HEK293 (cell line): ENCODE measurements at regions not wholly inside any gene's neighbourhood (a gene's known extent, or its start where the extent isn't known, plus 50 kb on each side); places are given as distances from the start of the nearest gene placed in this dataset.

Source experiments
- CTCF ChIA-PET: fragments of 350-600 bp; formaldehyde crosslinking; extraction: SDS; loops from one replicate; lab custom pipeline; 2021; ENCODE audit warnings: antibody characterized with exemption; lab: Yijun Ruan, JAX
- POLR2A ChIA-PET: fragments of 300-600 bp; formaldehyde crosslinking; extraction: SDS; loops from one replicate; lab custom pipeline; 2020; ENCODE audit warnings: antibody characterized with exemption, inconsistent platforms; lab: Yijun Ruan, JAX
- H3K27ac ChIP-seq: fragments of 200-500 bp; sonication (Bioruptor generic); 2 replicates; pipeline ENCODE4 v1.5.1; 2014; ENCODE audit warnings: low read depth, low read length, control low read depth, inconsistent platforms; ENCODE audit errors: extremely low read depth
- H3K36me3 ChIP-seq, 2 experiments: fragments of 200-500 bp in 1 of 2; sonication (Bioruptor generic) in 1 of 2; 1 replicate in 1 of 2; 2 replicates in 1 of 2; pipeline ENCODE4 v1.5.1; 2014 to 2017; ENCODE audit warnings: inconsistent platforms in 2 of 2, low read length in 2 of 2; ENCODE audit not compliant: control insufficient read depth in 2 of 2, insufficient read depth in 1 of 2
- H3K4me1 ChIP-seq: fragments of 200-500 bp; sonication (Bioruptor generic); 2 replicates; pipeline ENCODE4 v1.5.1; 2014; ENCODE audit warnings: mild to moderate bottlenecking, low read length, inconsistent platforms; ENCODE audit not compliant: control insufficient read depth, insufficient read depth
- H3K4me3 ChIP-seq: 2 replicates; pipeline ENCODE4 v1.5.1; 2011; ENCODE audit warnings: low read depth, mild to moderate bottlenecking, control low read depth, low read length, moderate library complexity
- H3K9me3 ChIP-seq: fragments of 200-500 bp; sonication (Bioruptor generic); 2 replicates; pipeline ENCODE4 v1.5.1; 2014; ENCODE audit warnings: low read depth, low read length, inconsistent platforms; ENCODE audit not compliant: control insufficient read depth, insufficient read depth
- GLIS1 ChIP-seq: fragments of 450-650 bp; formaldehyde crosslinking; IDR thresholded peaks from 2 replicates; pipeline ENCODE4 v1.5.1; 2016; ENCODE audit warnings: missing biosample characterization, missing genetic modification characterization
- INSM2 ChIP-seq: fragments of 450-650 bp; formaldehyde crosslinking; IDR thresholded peaks from 2 replicates; pipeline ENCODE4 v1.5.1; 2016; ENCODE audit warnings: missing biosample characterization, missing genetic modification characterization
- KLF10 ChIP-seq: fragments of 450-650 bp; IDR thresholded peaks from 2 replicates; pipeline ENCODE4 v1.5.1; 2018; ENCODE audit warnings: missing biosample characterization, mild to moderate bottlenecking, missing genetic modification characterization
- PRDM1 ChIP-seq: fragments of 450-650 bp; formaldehyde crosslinking; IDR thresholded peaks from 2 replicates; pipeline ENCODE4; 2016; ENCODE audit warnings: missing biosample characterization, missing genetic modification characterization
- WT1 ChIP-seq: fragments of 450-650 bp; formaldehyde crosslinking; IDR thresholded peaks from 2 replicates; pipeline ENCODE4 v1.5.1; 2016; ENCODE audit warnings: missing biosample characterization, missing genetic modification characterization
- YY2 ChIP-seq: fragments of 450-650 bp; formaldehyde crosslinking; IDR thresholded peaks from 2 replicates; pipeline ENCODE4 v1.5.1; 2016; ENCODE audit warnings: missing biosample characterization, missing genetic modification characterization
- ZBTB6 ChIP-seq: fragments of 450-650 bp; formaldehyde crosslinking; IDR thresholded peaks from 2 replicates; pipeline ENCODE4 v1.5.1; 2017; ENCODE audit warnings: missing biosample characterization, missing genetic modification characterization
- ZNF133 ChIP-seq: fragments of 450-650 bp; formaldehyde crosslinking; IDR thresholded peaks from 2 replicates; pipeline ENCODE4 v1.5.1; 2016; ENCODE audit warnings: missing biosample characterization, missing genetic modification characterization
- ZNF19 ChIP-seq: fragments of 450-650 bp; formaldehyde crosslinking; IDR thresholded peaks from 2 replicates; pipeline ENCODE4; 2016; ENCODE audit warnings: missing biosample characterization, missing genetic modification characterization, low read depth
- ZNF2 ChIP-seq: fragments of 450-650 bp; formaldehyde crosslinking; IDR thresholded peaks from 2 replicates; pipeline ENCODE4 v1.5.1; 2016; ENCODE audit warnings: missing biosample characterization, missing genetic modification characterization
- ZNF239 ChIP-seq: fragments of 450-650 bp; formaldehyde crosslinking; IDR thresholded peaks from 2 replicates; pipeline ENCODE4 v1.5.1; 2016; ENCODE audit warnings: missing biosample characterization, missing genetic modification characterization
- ZNF280C ChIP-seq: fragments of 450-650 bp; formaldehyde crosslinking; IDR thresholded peaks from 2 replicates; pipeline ENCODE4 v1.5.1; 2016; ENCODE audit warnings: missing biosample characterization, missing genetic modification characterization
- ZNF292 ChIP-seq: fragments of 450-650 bp; formaldehyde crosslinking; IDR thresholded peaks from 2 replicates; pipeline ENCODE4 v1.5.1; 2016; ENCODE audit warnings: low read depth, missing biosample characterization, missing genetic modification characterization, borderline replicate concordance
- ZNF311 ChIP-seq: fragments of 450-650 bp; formaldehyde crosslinking; IDR thresholded peaks from 2 replicates; pipeline ENCODE4 v1.5.1; 2017; ENCODE audit warnings: missing biosample characterization, missing genetic modification characterization, borderline replicate concordance
- ZNF416 ChIP-seq: fragments of 450-650 bp; formaldehyde crosslinking; IDR thresholded peaks from 2 replicates; pipeline ENCODE4 v1.5.1; 2016; ENCODE audit warnings: missing biosample characterization, missing genetic modification characterization
- ZNF48 ChIP-seq: fragments of 450-650 bp; formaldehyde crosslinking; IDR thresholded peaks from 2 replicates; pipeline ENCODE4 v1.5.1; 2016; ENCODE audit warnings: missing biosample characterization, missing genetic modification characterization
- ZNF510 ChIP-seq: fragments of 450-650 bp; formaldehyde crosslinking; IDR thresholded peaks from 2 replicates; pipeline ENCODE4 v1.5.1; 2018; ENCODE audit warnings: mild to moderate bottlenecking, missing genetic modification characterization, missing biosample characterization; ENCODE audit not compliant: insufficient replicate concordance
- ZNF560 ChIP-seq: fragments of 450-650 bp; formaldehyde crosslinking; IDR thresholded peaks from 2 replicates; pipeline ENCODE4 v1.5.1; 2017; ENCODE audit warnings: missing biosample characterization, missing genetic modification characterization, borderline replicate concordance
- ZNF701 ChIP-seq: fragments of 450-650 bp; formaldehyde crosslinking; IDR thresholded peaks from 2 replicates; pipeline ENCODE4 v1.5.1; 2016; ENCODE audit warnings: missing biosample characterization, missing genetic modification characterization
- ZNF830 ChIP-seq: fragments of 450-650 bp; IDR thresholded peaks from 2 replicates; pipeline ENCODE4 v1.5.0; 2018; ENCODE audit warnings: missing biosample characterization, missing genetic modification characterization, low read depth, mild to moderate bottlenecking, moderate library complexity
- ZSCAN5A ChIP-seq: fragments of 450-650 bp; formaldehyde crosslinking; IDR thresholded peaks from 2 replicates; pipeline ENCODE4 v1.5.1; 2016; ENCODE audit warnings: missing biosample characterization, missing genetic modification characterization

GRCh38 chr2:184449760-184450159 lies 148.6 kb upstream of the ZNF804A start (continued):
- TF ChIP-seq ZBTB6 (tag by site-specific recombination), result no peak
- TF ChIP-seq ZNF292 (tag by site-specific recombination), result no peak
- TF ChIP-seq ZNF239 (tag by site-specific recombination), result no peak
- no peak for TF ChIP-seq ZNF701 (tag by site-specific recombination)

GRCh38 chr2:184452907-184453306 lies 145.4 kb upstream of the ZNF804A start:
- CTCF ChIA-PET, result interaction anchor here (0.6 kb wide), 1 partner anchor 14 kb away, joined by 3 read pairs; no protein-coding TSS in a partner anchor

GRCh38 chr2:184455624-184456023 lies 142.7 kb upstream of the ZNF804A start:
- H3K9me3 ChIP-seq, result no peaks in the 10 kb centered on the region
- no peak overlapping the region for H3K4me3 ChIP-seq
- no peaks in the 10 kb centered on the region for H3K36me3 ChIP-seq
- POLR2A ChIA-PET, result no interaction called here
- CTCF ChIA-PET, result no interaction called here
- no peaks in the 10 kb centered on the region for H3K4me1 ChIP-seq
- H3K27ac ChIP-seq, result no peak overlapping the region
- TF ChIP-seq YY2 (no peak), ZNF830 (tag by site-specific recombination) (no peak), ZNF311 (tag by site-specific recombination) (no peak), ZNF48 (tag by site-specific recombination) (no peak), WT1 (tag by site-specific recombination) (no peak), ZSCAN5A (no peak), ZNF133 (no peak), ZNF560 (tag by site-specific recombination) (no peak)

More at GRCh38 chr2:184452907-184453306, 145.4 kb upstream of the ZNF804A start:
- Histone ChIP-seq H3K4me1 (no peaks in the 10 kb centered on the region), H3K36me3 (no peaks in the 10 kb centered on the region), H3K4me3 (no peak overlapping the region), H3K27ac (no peak overlapping the region), H3K9me3 (no peaks in the 10 kb centered on the region)
- TF ChIP-seq PRDM1 (tag by site-specific recombination), result no peak
- TF ChIP-seq ZNF2 (tag by site-specific recombination), result no peak
- no peak for TF ChIP-seq GLIS1 (tag by site-specific recombination)
- no peak for TF ChIP-seq ZNF19 (tag by site-specific recombination)
- no peak for TF ChIP-seq ZNF280C (tag by site-specific recombination)
- TF ChIP-seq ZNF416 (tag by site-specific recombination), result no peak
- TF ChIP-seq ZSCAN5A, result no peak
- TF ChIP-seq INSM2 (tag by site-specific recombination), result no peak
- no peak for TF ChIP-seq KLF10 (tag by site-specific recombination)
- no peak for TF ChIP-seq ZNF510 (tag by site-specific recombination)
- POLR2A ChIA-PET, result no interaction called here
